GM21723 (cell line): ENCODE measurements at regions not wholly inside any gene's neighbourhood (a gene's known extent, or its start where the extent isn't known, plus 50 kb on each side); places are given as distances from the start of the nearest gene placed in this dataset.

Source experiments
- ATAC-seq: cut with Tn5 transposase; IDR thresholded peaks from one replicate; pipeline ENCODE4 v1.9.1; 2021; ENCODE audit warnings: mild to moderate bottlenecking, moderate library complexity; ENCODE audit not compliant: unreplicated experiment

- ATAC-seq, result no peak
Observed at GRCh38 chr1:213371847-213372619, 321.0 kb downstream of the RPS6KC1 start.

- peak; percentile 80 for ATAC-seq
Observed at GRCh38 chr1:213374369-213374768, 323.3 kb downstream of the RPS6KC1 start.

- no peak for ATAC-seq
Observed at GRCh38 chr1:213375002-213375401, 324.0 kb downstream of the RPS6KC1 start.

- ATAC-seq, result no peak
Observed at GRCh38 chr1:213376862-213377372, 325.9 kb downstream of the RPS6KC1 start.

- no peak for ATAC-seq
Observed at GRCh38 chr1:213380865-213381264, 329.8 kb downstream of the RPS6KC1 start.

GRCh38 chr1:213381572-213382084 is 330.6 kb downstream of the RPS6KC1 start:
- ATAC-seq, result no peak

- ATAC-seq, result no peak
Observed at GRCh38 chr1:213383465-213383864, 332.4 kb downstream of the RPS6KC1 start.

GRCh38 chr1:213385201-213385600 is 334.2 kb downstream of the RPS6KC1 start:
- no peak for ATAC-seq

GRCh38 chr1:213385806-213386324 is 334.8 kb downstream of the RPS6KC1 start:
- no peak for ATAC-seq

GRCh38 chr1:213387380-213388015 is 336.5 kb downstream of the RPS6KC1 start:
- ATAC-seq, result no peak

GRCh38 chr1:213388199-213388598 is 337.2 kb downstream of the RPS6KC1 start:
- no peak for ATAC-seq

GRCh38 chr1:213389061-213389581 is 338.1 kb downstream of the RPS6KC1 start:
- ATAC-seq, result no peak

GRCh38 chr1:213391445-213391844 is 340.4 kb downstream of the RPS6KC1 start:
- no peak for ATAC-seq

GRCh38 chr1:213393860-213394259 is 342.8 kb downstream of the RPS6KC1 start:
- ATAC-seq, result no peak

GRCh38 chr1:213394837-213395236 is 343.8 kb downstream of the RPS6KC1 start:
- ATAC-seq, result no peak

- ATAC-seq, result no peak
Observed at GRCh38 chr1:213397638-213398037, 346.6 kb downstream of the RPS6KC1 start.

- ATAC-seq, result no peak
Observed at GRCh38 chr1:213399695-213400094, 348.7 kb downstream of the RPS6KC1 start.

GRCh38 chr1:213409208-213409631 is 358.2 kb downstream of the RPS6KC1 start:
- no peak for ATAC-seq

- no peak for ATAC-seq
Observed at GRCh38 chr1:213409971-213410370, 358.9 kb downstream of the RPS6KC1 start.

- ATAC-seq, result no peak
Observed at GRCh38 chr1:213414346-213414745, 363.3 kb downstream of the RPS6KC1 start.

GRCh38 chr1:213414911-213415310 is 363.9 kb downstream of the RPS6KC1 start:
- ATAC-seq, result no peak
